SH-SY5Y (cell line): ENCODE measurements at regions not wholly inside any gene's neighbourhood (a gene's known extent, or its start where the extent isn't known, plus 50 kb on each side); places are given as distances from the start of the nearest gene placed in this dataset.

Source experiments
- GATA2 ChIP-seq: IDR thresholded peaks from 2 replicates; pipeline ENCODE4 v1.6.1; 2011; ENCODE audit warnings: mild to moderate bottlenecking, low read depth, low read length
- GATA3 ChIP-seq: IDR thresholded peaks from 2 replicates; pipeline ENCODE4 v1.6.1; 2011; ENCODE audit warnings: low read depth, mild to moderate bottlenecking, low read length, moderate library complexity

DNA sequence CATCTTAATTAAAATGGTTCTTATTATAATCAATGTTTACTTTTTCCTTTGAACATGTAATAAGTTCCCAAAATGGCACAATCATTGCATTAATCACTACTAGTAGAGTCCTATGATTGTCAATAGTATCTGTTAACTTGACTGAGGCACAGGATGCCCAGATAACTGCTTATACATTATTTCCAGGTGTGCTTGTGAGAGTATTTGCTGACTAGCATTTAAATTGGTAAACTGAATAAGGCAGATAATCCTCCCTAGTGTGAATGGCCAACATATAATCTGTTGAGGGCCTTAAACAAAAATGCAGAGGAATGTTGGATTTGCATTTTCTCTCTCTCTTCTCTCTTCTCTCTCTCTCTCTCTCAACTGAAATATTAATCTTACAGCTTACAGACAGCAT is 999.3 kb upstream of the TMPRSS15 start:
- TF ChIP-seq GATA2 (no peak), GATA3 (no peak)
